T-helper 1 cell treated with Interleukin-12 subunit alpha and Interleukin-12 subunit beta and Interleukin-4 antibody, amounts not matched to agents 30 ng/mL and 1 ng/mL, for 36 hours (primary cell): ENCODE measurements at regions not wholly inside any gene's neighbourhood (a gene's known extent, or its start where the extent isn't known, plus 50 kb on each side); places are given as distances from the start of the nearest gene placed in this dataset.

Experiments used
- intact Hi-C: fragments of 100-400 bp; cut with micrococcal nuclease; formaldehyde crosslinking; loops from one replicate; pipeline ENCODE4 v1.15.1; 2024

- intact Hi-C loops: no loop called here
These were observed 383.3 kb downstream of the IPMK start for GRCh38 chr10:57884407-57884806.

- intact Hi-C loops: no loop called here
These were observed 387.1 kb downstream of the IPMK start for GRCh38 chr10:57880446-57881227.

GRCh38 chr10:57874810-57875209, 392.9 kb downstream of the IPMK start:
- intact Hi-C loops: loop anchor here (5.0 kb wide), 1 partner anchor 737 kb away; no protein-coding TSS in a partner anchor

- intact Hi-C loops: no loop called here
These were observed 400.5 kb downstream of the IPMK start for GRCh38 chr10:57867241-57867640.

- intact Hi-C loops: no loop called here
These were observed 402.7 kb downstream of the IPMK start for GRCh38 chr10:57864765-57865680.

- intact Hi-C loops: no loop called here
These were observed 417.9 kb downstream of the IPMK start for GRCh38 chr10:57849691-57850357.

GRCh38 chr10:57846307-57847065, 421.2 kb downstream of the IPMK start:
- intact Hi-C loops: no loop called here

- intact Hi-C loops: no loop called here
These were observed 423.2 kb downstream of the IPMK start for GRCh38 chr10:57844387-57844998.

GRCh38 chr10:57830877-57831560, 436.7 kb downstream of the IPMK start:
- intact Hi-C loops: no loop called here

GRCh38 chr10:57825015-57825414, 442.7 kb downstream of the IPMK start:
- intact Hi-C loops: no loop called here

- intact Hi-C loops: no loop called here
These were observed 444.3 kb downstream of the IPMK start for GRCh38 chr10:57823398-57823797.

- intact Hi-C loops: no loop called here
These were observed 444.7 kb downstream of the IPMK start for GRCh38 chr10:57822965-57823364.

- intact Hi-C loops: no loop called here
These were observed 449.2 kb downstream of the IPMK start for GRCh38 chr10:57818522-57818921.

GRCh38 chr10:57817741-57818140, 450.0 kb downstream of the IPMK start:
- intact Hi-C loops: no loop called here

- intact Hi-C loops: no loop called here
These were observed 451.7 kb downstream of the IPMK start for GRCh38 chr10:57815949-57816348.

- intact Hi-C loops: no loop called here
These were observed 457.7 kb downstream of the IPMK start for GRCh38 chr10:57809961-57810360.

- intact Hi-C loops: no loop called here
These were observed 459.8 kb downstream of the IPMK start for GRCh38 chr10:57807906-57808305.

GRCh38 chr10:57806675-57807074, 461.0 kb downstream of the IPMK start:
- intact Hi-C loops: no loop called here

GRCh38 chr10:57799625-57800024, 468.1 kb downstream of the IPMK start:
- intact Hi-C loops: no loop called here

GRCh38 chr10:57798830-57799229, 468.9 kb downstream of the IPMK start:
- intact Hi-C loops: no loop called here
